HG02798 (cell line): ENCODE measurements at regions not wholly inside any gene's neighbourhood (a gene's known extent, or its start where the extent isn't known, plus 50 kb on each side); places are given as distances from the start of the nearest gene placed in this dataset.
"Not testable (repeated sequence)": the region's sequence is repeated elsewhere in the genome, so short reads cannot be mapped to it uniquely, and the experiment has no call there.

Source experiments
- ATAC-seq: cut with Tn5 transposase; IDR thresholded peaks from one replicate; pipeline ENCODE4 v1.9.1; 2021; ENCODE audit warnings: mild to moderate bottlenecking; ENCODE audit not compliant: unreplicated experiment, poor library complexity

- ATAC-seq, result not testable (repeated sequence)
These were observed 85.4 kb upstream of the DRD5 start for GRCh38 chr4:9695994-9696393.

- not testable (repeated sequence) for ATAC-seq
These were observed 84.9 kb upstream of the DRD5 start for GRCh38 chr4:9696561-9696960.

- not testable (repeated sequence) for ATAC-seq
These were observed 79.4 kb upstream of the DRD5 start for GRCh38 chr4:9702019-9702418.

- ATAC-seq, result not testable (repeated sequence)
These were observed 78.7 kb upstream of the DRD5 start for GRCh38 chr4:9702696-9703095.

DNA sequence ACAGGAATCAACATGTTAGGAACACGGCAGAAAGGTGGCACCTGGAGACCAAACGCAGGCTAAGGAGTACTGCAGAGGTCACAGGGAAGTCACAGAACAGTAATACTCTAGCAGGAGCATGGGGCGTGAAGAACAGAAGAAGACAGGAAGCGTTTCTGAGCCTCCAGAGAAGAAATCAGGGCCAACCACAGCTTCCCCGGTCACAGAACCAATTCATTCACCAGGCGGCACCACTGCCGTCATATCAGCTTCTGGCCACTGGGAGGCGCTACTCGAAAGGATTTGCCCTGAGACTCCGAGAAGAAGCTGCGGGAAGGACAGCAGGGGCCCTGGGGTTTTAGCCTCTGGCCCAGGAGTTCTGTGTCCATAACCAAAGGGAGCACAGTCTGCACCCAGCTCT lies 78.0 kb upstream of the DRD5 start:
- ATAC-seq, result no peak

GRCh38 chr4:9704126-9704525 lies 77.3 kb upstream of the DRD5 start:
- ATAC-seq, result not testable (repeated sequence)

DNA sequence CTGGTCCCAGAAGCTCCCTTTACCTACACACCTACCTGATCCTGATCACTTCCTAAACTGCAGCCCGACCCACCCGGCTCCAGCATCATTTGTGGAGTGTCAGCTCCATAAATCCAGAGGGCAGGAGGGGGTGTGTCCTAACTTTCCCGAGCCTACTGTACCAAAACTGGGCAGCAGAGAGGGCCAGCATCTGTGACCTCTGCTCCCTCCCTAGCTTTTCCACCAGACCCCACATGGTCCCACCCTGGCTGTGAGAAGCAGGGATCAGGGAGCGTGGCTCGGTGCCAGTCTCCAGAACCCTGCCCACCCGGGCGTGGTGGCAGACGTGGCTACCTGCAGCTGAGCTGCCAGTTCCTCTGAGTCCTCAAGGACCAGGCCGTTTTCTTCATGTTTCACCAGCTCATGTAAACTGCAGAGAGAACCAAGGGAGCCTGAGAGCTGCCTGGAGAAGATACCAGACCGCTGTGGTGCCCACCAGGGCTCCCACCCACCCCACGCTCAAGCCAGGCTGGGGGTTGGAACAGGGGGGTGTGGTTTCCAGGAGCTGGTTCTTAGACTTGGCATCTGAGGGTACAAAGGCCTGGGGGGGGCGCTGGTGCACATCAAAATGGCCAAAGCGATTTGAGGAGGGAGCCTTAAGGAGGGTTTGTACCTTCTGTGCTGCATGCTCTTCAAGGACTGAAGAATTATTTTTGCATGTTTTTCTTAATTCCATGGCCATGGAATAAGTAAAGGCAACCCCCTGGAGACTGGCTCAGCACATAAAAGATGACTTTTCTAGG lies 76.7 kb upstream of the DRD5 start:
- no peak for ATAC-seq

DNA sequence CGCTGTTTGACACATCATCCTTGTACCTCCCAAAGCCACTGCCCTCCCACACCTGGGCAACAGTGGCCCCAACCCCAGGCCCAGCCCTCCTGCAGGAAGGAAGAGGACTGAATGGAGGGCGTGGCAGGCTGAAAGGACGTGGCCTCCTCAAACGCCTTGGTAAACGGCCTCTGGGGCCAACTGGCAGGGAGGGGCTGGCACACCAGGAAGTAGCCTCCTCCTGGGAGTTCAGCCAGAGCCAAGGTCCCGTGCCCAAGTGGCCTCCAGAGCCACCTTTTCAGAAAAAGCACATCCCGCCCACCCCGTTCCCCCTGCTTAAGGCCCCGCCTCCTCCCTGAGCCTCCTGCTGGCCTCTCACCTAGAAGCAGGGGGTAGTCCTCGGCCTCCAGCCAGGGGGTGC lies 74.2 kb upstream of the DRD5 start:
- ATAC-seq, result not testable (repeated sequence)

GRCh38 chr4:9707936-9708335 lies 73.5 kb upstream of the DRD5 start:
- not testable (repeated sequence) for ATAC-seq

DNA sequence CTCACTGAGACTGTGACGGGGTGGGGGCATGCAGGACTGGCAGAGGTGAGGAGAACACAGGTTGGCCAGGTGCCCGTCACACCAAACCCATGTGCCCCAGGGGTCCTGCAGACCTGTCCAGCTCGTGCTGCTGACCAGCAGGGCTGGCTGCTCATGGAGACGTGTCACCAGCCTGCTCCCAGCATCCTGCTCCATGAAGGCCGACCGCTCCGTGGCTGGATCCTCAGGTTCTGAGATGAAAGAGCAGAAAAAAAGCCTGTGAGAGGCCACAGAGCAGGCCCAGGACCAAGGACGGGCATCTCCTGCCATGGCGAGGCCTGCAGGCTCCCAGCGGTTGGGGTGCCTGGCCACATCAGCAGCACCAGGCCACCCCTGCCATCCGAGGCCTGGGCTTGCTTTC lies 71.7 kb upstream of the DRD5 start:
- ATAC-seq, result no peak

DNA sequence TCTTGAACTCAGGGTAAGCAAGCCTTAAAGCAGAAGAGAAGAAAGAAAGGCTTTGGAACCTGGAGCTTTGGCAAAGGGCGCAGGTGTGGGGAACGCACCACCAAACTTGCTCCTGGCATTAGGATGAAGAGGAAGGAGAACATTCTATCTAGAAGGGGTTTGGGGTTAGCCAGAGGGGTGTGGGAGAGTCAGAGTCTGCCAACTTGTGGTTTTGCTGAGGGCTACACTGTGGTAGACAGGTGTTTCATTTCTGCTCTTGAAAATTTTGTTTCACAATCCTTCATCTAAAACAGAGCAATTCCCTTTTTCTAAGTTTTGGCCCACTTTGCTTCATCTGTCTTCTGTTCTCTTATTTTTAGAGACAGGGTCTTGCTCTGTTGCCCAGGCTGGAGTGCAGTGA lies 66.2 kb upstream of the DRD5 start:
- ATAC-seq, result not testable (repeated sequence)

- no peak for ATAC-seq
These were observed 65.3 kb upstream of the DRD5 start for GRCh38 chr4:9716093-9716492.

DNA sequence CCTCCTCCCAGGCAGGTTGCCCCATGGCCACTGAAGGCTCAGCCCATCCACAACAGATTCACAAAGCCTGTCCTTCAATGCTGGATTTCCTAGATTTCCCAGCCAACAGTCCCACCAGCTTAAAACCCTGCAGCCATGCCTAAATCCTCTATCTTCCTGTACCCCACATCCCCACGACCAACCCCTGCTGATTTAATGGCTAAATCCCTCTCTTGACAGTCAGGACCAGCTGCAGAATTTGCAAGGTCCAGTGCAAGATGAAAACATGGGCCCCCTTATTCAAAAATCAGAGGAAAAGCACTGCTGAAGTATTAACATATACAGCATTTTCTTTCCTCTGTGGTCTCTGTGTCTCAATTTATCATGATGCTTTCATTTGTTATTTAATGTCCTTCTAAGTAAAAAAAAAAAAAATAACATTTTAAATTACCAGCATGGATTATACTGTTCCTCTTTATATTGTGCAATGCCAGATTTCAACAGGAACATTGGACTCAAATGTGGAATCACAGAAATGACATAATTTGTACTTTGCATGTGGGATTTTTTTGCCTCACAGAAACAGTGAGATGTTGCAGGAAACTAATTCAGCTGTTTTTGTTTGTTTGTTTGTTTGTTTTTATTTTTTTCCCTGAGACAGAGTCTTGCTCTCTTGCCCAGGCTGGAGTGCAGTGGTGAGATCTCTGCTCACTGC lies 63.0 kb upstream of the DRD5 start:
- not testable (repeated sequence) for ATAC-seq

DNA sequence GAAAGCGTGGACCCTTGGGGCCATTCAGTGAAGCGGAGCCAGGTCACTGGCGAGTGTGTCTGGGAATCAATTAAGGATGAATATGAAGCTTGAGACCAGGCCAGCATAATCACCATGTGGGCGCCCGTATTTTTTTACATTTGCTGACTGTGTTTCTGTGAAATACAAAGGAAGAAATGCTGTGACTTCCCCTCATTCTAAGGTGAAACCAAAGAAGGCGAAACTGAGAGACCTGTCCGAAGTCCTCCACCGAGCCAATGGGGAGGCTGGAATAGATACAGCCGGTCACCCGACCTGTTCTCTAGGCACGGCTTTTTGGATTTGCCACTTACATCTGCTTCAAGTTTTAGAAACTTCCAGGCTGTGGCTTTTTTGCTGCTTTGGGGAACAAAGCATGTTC lies 59.3 kb upstream of the DRD5 start:
- ATAC-seq, result not testable (repeated sequence)
